Stimulated activated naive CD8-positive, alpha-beta T cell treated with anti-CD3 and anti-CD28 coated beads, Interleukin-15, amount 100 ng/mL, for 72 hours (primary cell): ENCODE measurements at regions not wholly inside any gene's neighbourhood (a gene's known extent, or its start where the extent isn't known, plus 50 kb on each side); places are given as distances from the start of the nearest gene placed in this dataset.
"Not testable (repeated sequence)": the region's sequence is repeated elsewhere in the genome, so short reads cannot be mapped to it uniquely, and the experiment has no call there.

Experiments used
- ATAC-seq: fragments of 150-1000 bp; cut with Tn5 transposase; 2 replicates; pipeline ENCODE4 v1.10.0; 2021; ENCODE audit warnings: mild to moderate bottlenecking, moderate library complexity
- DNase-seq, 2 donors: peaks; one replicate each; pipeline ENCODE4 v3.0.0; 2021 to 2022
- H3K27ac Mint-ChIP-seq, 2 donors: one replicate each; pipeline ENCODE4 v1.8.0; 2022; ENCODE audit warnings: mild to moderate bottlenecking in 2 of 2, mixed read lengths in 2 of 2, moderate library complexity in 2 of 2
- H3K27me3 Mint-ChIP-seq: one replicate; pipeline ENCODE4 v1.8.0; 2022; ENCODE audit warnings: mixed read lengths
- H3K4me1 Mint-ChIP-seq: one replicate; pipeline ENCODE4 v1.8.0; 2022; ENCODE audit warnings: mild to moderate bottlenecking, mixed read lengths
- H3K4me3 Mint-ChIP-seq, 2 donors: one replicate each; pipeline ENCODE4 v1.8.0; 2022; ENCODE audit warnings: mild to moderate bottlenecking in 2 of 2, mixed read lengths in 2 of 2, moderate library complexity in 1 of 2
- H3K9me3 Mint-ChIP-seq, 2 donors: one replicate each; pipeline ENCODE4 v1.8.0; 2022; ENCODE audit warnings: mixed read lengths in 2 of 2

DNA sequence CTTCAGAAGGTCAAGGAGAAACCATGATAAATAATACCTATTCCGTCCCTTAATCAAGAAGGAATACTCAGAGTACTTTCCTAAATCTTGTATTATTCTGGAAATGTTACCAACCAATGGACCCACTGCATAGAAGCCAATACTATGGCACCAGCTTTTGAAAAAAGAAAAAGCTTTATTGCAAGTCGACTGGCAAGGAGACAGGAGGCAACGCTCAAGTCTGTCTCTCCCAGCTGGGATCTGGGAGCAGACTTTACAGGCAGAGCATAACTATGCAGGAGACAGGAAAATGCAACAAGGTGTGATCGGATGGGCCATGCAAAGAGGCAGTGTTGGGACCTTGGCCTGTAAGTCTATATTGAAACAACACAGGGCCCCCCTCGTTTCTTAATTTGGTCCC is 132.4 kb downstream of the CHD9NB start:
- H3K4me1 Mint-ChIP-seq = no peaks in the 10 kb centered on the region
- no peak overlapping the region for H3K4me3 Mint-ChIP-seq
- peaks cover 0 to 5% of the 10 kb centered on the region in 2 donors for H3K9me3 Mint-ChIP-seq
- DNase-seq = no peak
- peaks cover 10% of the 10 kb centered on the region for H3K27me3 Mint-ChIP-seq
- H3K27ac Mint-ChIP-seq = no peak overlapping the region
- no peak for ATAC-seq

DNA sequence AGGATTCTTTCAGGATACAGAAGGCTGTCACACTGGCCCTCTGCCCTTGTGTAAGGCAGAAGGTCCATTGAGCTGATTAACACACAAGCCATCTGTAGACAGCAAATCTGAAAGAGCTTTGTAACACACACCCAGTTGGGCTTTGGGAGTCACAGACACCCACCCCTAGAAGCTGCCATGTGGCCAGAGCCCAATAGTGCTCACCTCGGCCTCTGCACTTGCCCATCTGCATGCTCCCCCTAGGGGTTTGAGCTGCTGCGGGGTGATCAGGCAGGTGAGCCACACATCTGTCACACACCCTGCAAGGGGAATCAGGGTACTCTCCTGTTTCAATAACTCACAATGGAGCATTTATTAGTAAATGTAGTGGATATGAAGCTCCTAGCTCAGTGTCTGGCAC is 138.3 kb downstream of the CHD9NB start:
- DNase-seq (no peak), ATAC-seq (no peak)
- H3K4me1 Mint-ChIP-seq = no peaks in the 10 kb centered on the region
- H3K27ac Mint-ChIP-seq = no peak overlapping the region
- peaks cover 0 to 5% of the 10 kb centered on the region in 2 donors for H3K9me3 Mint-ChIP-seq
- H3K4me3 Mint-ChIP-seq = no peak overlapping the region
- no peaks in the 10 kb centered on the region for H3K27me3 Mint-ChIP-seq

DNA sequence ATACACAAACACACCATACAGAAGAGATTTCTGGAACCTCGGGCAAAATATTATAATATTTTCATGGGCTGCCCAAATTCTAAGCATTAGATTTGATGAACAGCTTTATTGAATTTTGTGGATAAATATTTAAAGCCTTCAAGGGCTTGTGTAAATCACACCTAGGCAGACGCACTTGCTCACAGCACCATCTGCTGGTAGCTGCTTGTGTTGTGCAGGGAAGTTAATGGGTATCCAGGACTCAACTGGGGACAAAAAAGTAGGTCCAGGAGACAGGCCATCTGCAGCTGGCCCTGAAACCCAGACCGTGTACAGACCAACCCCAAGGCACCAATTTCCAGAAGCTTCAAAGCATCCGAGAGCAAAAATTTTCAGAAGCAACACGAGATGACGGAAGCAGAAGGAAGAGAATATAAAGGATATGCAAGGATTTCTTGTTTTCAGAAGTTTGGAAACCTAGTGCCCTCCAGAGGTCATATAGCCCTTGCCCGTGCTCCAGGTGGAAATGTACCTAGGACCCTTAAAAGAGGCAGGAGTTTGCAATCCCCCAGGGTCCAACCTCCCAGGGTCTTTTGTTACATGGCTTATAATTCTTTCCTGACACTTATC is 140.0 kb downstream of the CHD9NB start:
- Mint-ChIP-seq H3K9me3 (peaks cover 0 to 5% of the 10 kb centered on the region in 2 donors), H3K4me3 (no peak overlapping the region), H3K27me3 (no peaks in the 10 kb centered on the region), H3K27ac (no peak overlapping the region), H3K4me1 (no peaks in the 10 kb centered on the region)
- no peak for ATAC-seq
- peak; percentile 4 to 37 for DNase-seq

DNA sequence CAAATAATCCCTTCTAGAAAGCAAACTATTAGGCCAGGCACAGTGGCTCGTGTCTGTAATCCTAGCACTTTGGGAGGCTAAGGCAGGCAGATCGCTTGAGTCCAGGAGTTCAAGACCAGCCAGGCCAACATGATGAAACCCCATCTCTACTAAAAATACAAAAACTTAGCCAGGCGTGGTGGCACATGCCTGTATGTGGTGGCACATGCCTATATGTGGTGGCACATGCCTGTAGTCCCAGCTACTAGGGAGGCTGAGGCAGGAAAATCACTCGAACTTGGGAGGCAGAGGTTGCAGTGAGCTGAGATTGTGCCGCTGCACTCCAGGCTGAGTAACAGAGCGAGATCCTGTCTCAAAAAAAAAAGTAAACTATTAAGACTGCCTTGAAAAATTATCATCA is 144.6 kb downstream of the CHD9NB start:
- H3K27me3 Mint-ChIP-seq, H3K4me1 Mint-ChIP-seq, ATAC-seq, H3K4me3 Mint-ChIP-seq, H3K27ac Mint-ChIP-seq, DNase-seq: not testable (repeated sequence)
- H3K9me3 Mint-ChIP-seq = peaks cover 7 to 10% of the 10 kb centered on the region in 2 donors

DNA sequence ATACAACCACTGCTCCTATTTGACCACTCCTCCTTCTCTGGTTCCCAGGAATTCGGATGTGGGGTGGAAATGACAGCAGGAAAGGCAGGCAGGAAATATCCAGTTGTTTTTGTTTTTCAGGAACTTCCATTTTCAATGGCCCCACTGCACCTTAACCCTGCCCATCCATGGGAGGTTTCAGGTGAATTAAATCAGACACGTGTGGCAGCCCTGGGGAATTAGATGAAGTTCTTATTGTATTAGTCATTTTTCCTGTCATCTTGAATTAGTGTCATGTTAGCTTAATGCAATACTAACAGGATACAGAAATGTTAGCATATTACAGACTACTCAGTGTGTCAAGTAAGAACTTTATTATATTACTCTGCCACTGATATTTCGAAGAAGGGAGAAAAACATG is 146.4 kb downstream of the CHD9NB start:
- no peak for ATAC-seq
- Mint-ChIP-seq H3K9me3 (peaks cover 7 to 10% of the 10 kb centered on the region in 2 donors), H3K27me3 (no peaks in the 10 kb centered on the region), H3K27ac (no peak overlapping the region), H3K4me1 (no peaks in the 10 kb centered on the region), H3K4me3 (no peak overlapping the region)
- no peak for DNase-seq

DNA sequence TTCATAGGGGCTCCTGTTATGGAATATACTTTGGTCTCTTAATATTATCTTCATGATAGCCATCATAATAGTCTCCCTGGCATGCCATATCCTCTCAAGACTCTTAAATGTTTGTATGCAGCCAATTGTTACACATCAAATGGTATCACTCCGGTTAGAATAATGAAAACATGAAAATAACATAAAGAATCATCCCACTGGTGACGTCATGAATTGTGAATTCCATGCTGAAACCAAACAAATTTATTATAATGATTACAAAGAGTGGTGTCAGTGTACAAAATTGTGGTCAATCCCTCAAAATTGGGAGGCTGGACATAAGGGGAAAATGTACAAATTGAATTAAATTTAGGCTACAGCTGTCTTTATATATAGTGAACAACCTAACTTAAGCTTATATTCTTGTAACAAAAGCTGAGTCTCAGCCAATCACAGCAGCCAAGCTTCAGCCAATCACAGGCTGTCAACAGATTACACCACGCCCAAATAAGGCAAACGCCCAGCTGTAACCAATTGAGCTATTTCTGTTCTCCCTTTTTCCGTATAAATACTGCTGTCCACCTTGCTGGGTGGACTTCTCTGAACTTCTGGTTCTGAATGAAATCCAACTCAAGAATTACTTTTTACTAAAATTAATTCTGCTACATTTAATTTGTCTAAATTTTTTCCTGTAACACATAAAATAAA is 156.1 kb downstream of the CHD9NB start:
- Mint-ChIP-seq H3K27ac (no peak overlapping the region), H3K4me1 (no peaks in the 10 kb centered on the region), H3K4me3 (no peak overlapping the region), H3K27me3 (peaks cover 7% of the 10 kb centered on the region), H3K9me3 (peaks cover 0 to 7% of the 10 kb centered on the region in 2 donors)
- ATAC-seq (no peak), DNase-seq (no peak)

DNA sequence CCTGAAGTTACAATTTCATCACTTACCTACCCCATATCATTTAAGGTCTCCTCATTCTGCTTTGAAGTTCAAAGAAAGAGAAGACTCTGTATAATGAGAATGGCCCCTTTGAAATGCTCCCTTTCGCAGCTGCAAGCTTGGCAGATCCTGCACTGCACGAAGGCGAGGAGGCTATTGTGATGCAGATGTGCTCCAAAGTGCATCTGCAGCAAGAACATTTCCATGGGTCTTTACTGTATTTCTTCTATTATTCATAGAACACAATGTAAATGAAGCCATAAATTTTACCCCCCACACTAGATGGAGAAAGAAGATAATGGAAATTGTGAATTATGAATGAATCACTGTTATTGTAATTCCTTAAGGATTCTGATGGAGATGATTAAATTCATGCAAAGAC is 178.7 kb downstream of the CHD9NB start:
- H3K9me3 Mint-ChIP-seq = peaks cover 0 to 16% of the 10 kb centered on the region in 2 donors
- H3K27me3 Mint-ChIP-seq = no peaks in the 10 kb centered on the region

DNA sequence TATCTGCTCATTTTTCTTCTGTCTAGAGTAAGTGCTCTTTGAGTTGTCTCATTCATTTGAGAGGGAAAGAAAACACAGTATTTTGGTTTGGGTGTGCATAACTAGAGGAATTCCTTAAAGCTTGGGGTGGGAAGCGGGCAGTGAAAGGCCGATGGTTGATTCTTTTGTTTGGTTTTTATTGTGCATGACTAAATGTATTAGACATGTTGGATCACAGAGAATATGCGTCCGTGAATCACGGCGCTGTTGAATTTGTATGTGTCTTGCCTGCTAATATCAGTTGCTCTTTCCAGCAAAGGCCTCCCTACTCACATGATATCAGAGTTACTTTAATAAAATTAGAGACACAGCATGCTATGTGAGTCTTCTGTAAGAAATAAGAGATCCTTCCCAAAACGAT is 180.0 kb downstream of the CHD9NB start:
- no peak overlapping the region for H3K27ac Mint-ChIP-seq
- H3K4me1 Mint-ChIP-seq = no peaks in the 10 kb centered on the region
- H3K9me3 Mint-ChIP-seq = peaks cover 0 to 15% of the 10 kb centered on the region in 2 donors
- ATAC-seq (no peak), DNase-seq (no peak)
- no peak overlapping the region for H3K4me3 Mint-ChIP-seq
- H3K27me3 Mint-ChIP-seq = no peaks in the 10 kb centered on the region

More for the DNA sequence above, 178.7 kb downstream of the CHD9NB start:
- Mint-ChIP-seq H3K4me1 (no peaks in the 10 kb centered on the region), H3K27ac (no peak overlapping the region), H3K4me3 (no peak overlapping the region)
- ATAC-seq (no peak), DNase-seq (no peak)

DNA sequence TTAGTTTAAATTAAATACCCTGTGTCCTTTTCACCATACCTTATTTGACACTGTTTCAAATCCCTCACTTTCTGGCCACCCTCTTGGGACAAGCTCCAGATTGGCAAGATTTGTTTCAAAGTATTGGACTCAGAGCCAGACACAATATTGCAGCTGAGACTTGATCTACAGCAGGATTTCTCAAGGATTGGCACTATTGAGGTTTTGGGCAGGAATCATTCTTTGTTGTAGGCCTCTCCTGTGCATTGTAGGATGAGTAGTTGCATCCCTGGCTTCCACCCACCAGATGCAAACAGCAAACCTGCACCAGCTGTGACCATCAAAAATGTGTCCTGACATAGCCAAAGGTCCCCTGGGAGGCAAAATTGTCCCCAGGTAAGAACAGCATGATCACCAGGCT is 181.2 kb downstream of the CHD9NB start:
- Mint-ChIP-seq H3K9me3 (peaks cover 0 to 8% of the 10 kb centered on the region in 2 donors), H3K4me1 (no peaks in the 10 kb centered on the region), H3K27ac (no peak overlapping the region), H3K4me3 (no peak overlapping the region), H3K27me3 (no peaks in the 10 kb centered on the region)
- DNase-seq (no peak), ATAC-seq (no peak)

DNA sequence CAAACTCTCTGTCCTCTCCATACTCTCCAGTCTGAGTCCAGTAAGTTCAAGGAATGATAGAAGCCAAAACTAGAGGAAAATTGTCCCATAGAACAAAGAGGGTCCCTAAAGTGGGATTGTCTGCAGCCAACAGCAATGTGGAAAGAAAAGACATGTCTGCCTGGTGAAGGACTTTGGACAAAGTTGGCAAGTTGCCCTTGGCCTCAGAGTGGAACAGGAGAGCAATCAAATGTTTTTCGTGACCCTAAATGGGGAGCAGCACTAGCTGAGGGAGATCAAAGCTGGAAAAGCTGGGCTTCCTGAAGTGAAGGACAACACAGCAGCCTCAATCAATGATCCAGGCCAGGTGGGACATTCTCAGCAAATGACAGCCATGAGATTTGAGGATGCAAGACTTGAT is 183.5 kb downstream of the CHD9NB start:
- Mint-ChIP-seq H3K9me3 (peaks cover 8% of the 10 kb centered on the region in 2 donors), H3K27me3 (no peaks in the 10 kb centered on the region), H3K27ac (no peak overlapping the region), H3K4me3 (no peak overlapping the region), H3K4me1 (no peaks in the 10 kb centered on the region)
- DNase-seq (no peak), ATAC-seq (no peak)

DNA sequence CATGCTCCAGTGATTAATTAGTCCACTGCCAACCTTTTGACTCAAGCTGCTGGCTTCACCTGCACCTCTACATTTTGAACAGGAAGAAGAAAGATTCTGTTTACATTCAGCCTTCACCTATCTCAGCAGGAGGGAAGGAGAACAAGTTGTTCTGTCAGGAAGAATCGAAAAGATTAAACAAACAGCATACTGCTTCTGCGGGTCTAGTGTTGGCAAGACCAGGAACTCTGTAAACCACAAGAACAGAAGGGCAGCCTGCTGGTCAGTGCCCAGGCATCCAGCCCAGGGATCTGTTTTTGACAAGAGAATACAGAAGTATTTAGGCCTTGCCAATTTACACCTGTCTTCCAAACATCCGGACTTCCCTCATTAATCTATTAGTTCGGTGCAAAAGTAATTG is 189.7 kb downstream of the CHD9NB start:
- Mint-ChIP-seq H3K4me1 (no peaks in the 10 kb centered on the region), H3K9me3 (peaks cover 7 to 9% of the 10 kb centered on the region in 2 donors), H3K4me3 (no peak overlapping the region), H3K27ac (no peak overlapping the region), H3K27me3 (peaks cover 3% of the 10 kb centered on the region)
- no peak for DNase-seq
- ATAC-seq = no peak

DNA sequence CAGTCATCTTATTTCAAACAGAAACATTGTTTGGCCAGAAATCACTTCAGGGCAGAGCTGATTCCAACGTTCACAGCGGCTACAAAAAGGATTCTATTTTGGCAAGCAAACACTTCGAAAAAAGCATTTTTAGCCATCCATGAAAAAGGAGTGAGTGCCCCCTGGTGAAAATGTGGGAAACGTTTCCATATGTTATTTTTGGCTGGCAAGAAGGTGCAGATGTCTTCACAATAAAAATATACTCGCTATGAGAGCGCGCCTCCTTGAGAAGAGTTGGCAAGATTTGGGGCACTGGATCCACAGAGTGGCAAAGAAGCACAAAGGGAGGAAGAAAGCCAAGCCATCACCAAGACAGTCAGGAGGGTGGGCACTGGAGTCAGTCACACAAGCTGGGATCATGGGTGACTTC is 191.1 kb downstream of the CHD9NB start:
- Mint-ChIP-seq H3K27me3 (peaks cover 8% of the 10 kb centered on the region), H3K27ac (no peak overlapping the region), H3K4me3 (no peak overlapping the region), H3K4me1 (no peaks in the 10 kb centered on the region), H3K9me3 (peaks cover 7 to 9% of the 10 kb centered on the region in 2 donors)
- no peak for ATAC-seq
- no peak for DNase-seq

DNA sequence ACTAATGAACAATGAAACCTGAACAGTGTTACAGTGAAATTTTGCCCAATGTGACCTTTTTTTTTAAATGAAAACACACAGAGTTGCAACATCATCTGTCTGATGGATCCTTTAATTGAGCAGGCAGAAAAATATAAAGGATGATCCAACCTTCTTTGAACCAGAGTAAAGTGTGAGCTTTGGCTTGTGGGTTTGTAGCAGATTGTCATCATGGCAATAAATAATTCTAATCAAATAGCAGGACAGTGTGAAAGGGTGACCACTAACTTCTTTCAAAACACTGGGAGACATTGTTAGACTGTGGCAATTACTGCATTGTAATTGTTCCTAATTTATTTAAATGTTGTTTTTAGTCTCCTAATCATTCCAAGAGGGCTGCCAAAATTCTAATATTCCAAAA is 197.2 kb downstream of the CHD9NB start:
- Mint-ChIP-seq H3K4me1 (no peaks in the 10 kb centered on the region), H3K27ac (no peak overlapping the region), H3K4me3 (no peak overlapping the region), H3K27me3 (peaks cover 8% of the 10 kb centered on the region), H3K9me3 (peaks cover 20 to 33% of the 10 kb centered on the region in 2 donors)
- no peak for DNase-seq
- ATAC-seq = no peak

DNA sequence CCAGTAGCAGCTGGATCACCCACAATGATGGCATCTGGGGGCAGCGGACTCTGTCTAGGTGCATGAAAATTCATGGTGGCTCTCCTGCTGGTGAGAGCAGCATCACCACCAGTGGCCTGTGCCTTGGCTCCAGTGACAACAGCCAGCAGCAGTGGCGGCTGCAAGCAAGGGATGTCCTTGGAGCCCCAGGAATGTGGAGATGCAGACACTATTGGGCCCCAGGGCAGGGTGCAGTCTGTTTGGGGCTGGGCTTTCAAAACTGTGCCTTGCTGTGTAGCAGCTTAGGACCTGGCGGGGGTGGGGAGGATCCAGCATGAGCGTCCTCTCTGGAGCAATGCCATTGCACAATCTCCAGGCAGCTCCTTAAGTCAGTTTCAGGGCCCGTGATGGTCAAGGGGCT is 199.7 kb downstream of the CHD9NB start:
- Mint-ChIP-seq H3K4me1 (no peaks in the 10 kb centered on the region), H3K4me3 (no peak overlapping the region), H3K27me3 (peaks cover 4% of the 10 kb centered on the region), H3K9me3 (peaks cover 28 to 46% of the 10 kb centered on the region in 2 donors), H3K27ac (no peak overlapping the region)
- ATAC-seq = no peak
- DNase-seq = no peak

DNA sequence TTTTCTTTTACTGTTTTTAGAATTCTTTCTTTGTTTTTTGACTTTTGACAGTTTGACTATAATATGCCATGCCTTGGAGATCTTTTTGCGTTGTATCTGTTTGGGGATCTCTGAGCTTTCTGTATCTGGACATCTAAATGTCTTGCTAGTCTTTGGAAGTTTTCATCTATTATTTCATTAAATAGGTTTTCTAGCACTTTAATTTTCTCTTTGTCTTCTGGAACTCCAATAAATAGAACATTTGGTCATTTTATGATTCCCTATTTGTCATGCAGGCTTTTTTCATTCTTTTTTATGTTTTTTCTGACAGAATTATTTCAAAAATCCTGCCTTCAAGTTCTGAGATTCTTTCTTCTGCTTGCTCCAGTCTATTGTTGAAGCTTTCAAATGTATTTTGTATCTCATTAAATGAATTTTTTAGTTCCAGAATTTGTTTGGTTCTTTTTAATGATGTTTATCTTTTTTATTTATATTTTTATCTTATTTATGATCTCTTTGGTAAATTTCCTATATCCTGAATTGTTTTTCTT is 201.4 kb downstream of the CHD9NB start:
- H3K4me3 Mint-ChIP-seq = no peak overlapping the region
- no peaks in the 10 kb centered on the region for H3K27me3 Mint-ChIP-seq
- no peak overlapping the region for H3K27ac Mint-ChIP-seq
- peaks cover 28 to 46% of the 10 kb centered on the region in 2 donors for H3K9me3 Mint-ChIP-seq
- DNase-seq = no peak
- no peak for ATAC-seq
- H3K4me1 Mint-ChIP-seq = no peaks in the 10 kb centered on the region

DNA sequence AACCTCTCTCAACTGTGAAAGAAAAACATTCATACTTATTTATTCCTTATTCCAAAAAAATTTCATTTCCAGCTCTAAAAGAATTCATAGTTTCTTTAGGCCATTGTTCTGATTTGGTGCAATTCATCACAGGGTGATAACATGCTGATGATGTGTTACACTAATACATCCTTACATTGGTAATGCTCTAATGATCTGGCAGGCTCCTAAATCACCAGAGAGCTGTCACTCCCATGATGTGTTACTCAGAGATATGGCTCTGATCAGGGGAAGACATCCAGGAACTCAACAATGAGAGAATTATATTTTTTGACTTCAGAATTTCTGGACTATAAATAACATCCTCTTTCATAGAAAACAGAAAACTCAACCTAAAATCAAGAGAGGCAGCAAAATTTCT is 209.3 kb downstream of the CHD9NB start:
- Mint-ChIP-seq H3K4me1 (no peaks in the 10 kb centered on the region), H3K27me3 (no peaks in the 10 kb centered on the region), H3K9me3 (peaks cover 0 to 4% of the 10 kb centered on the region in 2 donors), H3K4me3 (no peak overlapping the region), H3K27ac (no peak overlapping the region)
- DNase-seq (no peak), ATAC-seq (no peak)
